Tongue (tissue), 1 donor: ENCODE measurements at regions not wholly inside any gene's neighbourhood (a gene's known extent, or its start where the extent isn't known, plus 50 kb on each side); places are given as distances from the start of the nearest gene placed in this dataset.
"Not testable (repeated sequence)": the region's sequence is repeated elsewhere in the genome, so short reads cannot be mapped to it uniquely, and the experiment has no call there.

Experiments
- DNase-seq: peaks from one replicate; pipeline ENCODE4 v3.0.0-alpha.2; 2015

DNA sequence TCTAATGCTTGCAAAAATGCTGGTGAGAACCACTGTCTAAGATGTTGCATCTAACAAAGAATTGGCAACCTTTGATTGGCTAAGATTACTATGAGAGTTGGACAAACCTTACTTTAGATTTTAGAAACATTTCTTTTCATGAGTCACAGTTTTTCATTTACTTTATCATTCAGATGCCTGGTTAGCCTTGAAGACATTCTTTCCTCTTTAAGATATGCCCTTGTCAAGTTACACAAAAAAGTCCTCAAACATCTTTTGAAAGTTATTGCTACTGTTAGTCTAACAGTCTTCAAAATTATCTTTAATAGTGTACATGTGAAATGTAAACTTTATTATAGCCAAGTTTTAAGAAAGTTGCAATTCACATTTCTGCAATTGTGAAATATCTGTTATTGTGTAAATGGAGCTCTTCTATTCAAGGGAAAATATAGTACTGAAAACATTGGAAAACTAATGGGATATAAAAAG lies 276.3 kb downstream of the RND3 start:
- no peak for DNase-seq

GRCh38 chr2:150209746-150210145 lies 277.7 kb downstream of the RND3 start:
- no peak for DNase-seq

- DNase-seq, result no peak
Measured at GRCh38 chr2:150208689-150209088, 278.8 kb downstream of the RND3 start.

DNA sequence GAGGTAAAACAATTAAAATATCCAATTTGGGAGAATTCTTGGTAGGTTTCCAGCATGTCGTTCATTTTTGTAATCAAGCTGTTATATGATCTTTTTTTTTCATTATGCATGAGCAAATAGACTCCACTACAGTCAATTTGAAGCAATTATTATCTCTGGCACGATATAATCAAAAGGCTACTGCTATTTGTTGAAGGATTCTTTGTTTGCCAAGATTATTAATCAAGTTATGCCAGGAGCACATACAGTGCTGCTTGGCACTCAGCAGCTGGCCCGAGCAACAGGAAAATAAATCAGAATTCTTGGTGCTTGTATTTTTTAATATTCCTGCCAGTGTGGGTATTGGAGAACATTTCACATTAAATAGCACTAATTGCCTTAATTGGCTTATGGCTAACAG lies 279.5 kb downstream of the RND3 start:
- no peak for DNase-seq

GRCh38 chr2:150204451-150204850 lies 283.0 kb downstream of the RND3 start:
- DNase-seq, result no peak

DNA sequence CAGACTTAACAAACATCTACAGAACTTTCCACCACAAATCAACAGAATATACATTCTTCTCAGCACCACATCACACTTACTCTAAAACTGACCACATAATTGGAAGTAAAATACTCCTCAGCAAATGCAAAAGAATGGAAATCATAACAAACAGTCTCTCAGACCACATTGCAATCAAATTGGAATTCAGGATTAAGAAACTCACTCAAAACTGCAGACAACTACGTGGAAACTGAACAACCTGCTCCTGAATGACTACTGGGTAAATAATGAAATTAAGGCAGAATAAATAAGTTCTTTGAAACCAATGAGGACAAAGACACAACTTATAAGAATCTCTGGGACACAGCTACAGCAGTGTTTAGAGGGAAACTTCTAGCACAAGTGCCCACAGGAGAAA lies 292.7 kb downstream of the RND3 start:
- not testable (repeated sequence) for DNase-seq

- no peak for DNase-seq
Measured at GRCh38 chr2:150192701-150193100, 294.8 kb downstream of the RND3 start.

DNA sequence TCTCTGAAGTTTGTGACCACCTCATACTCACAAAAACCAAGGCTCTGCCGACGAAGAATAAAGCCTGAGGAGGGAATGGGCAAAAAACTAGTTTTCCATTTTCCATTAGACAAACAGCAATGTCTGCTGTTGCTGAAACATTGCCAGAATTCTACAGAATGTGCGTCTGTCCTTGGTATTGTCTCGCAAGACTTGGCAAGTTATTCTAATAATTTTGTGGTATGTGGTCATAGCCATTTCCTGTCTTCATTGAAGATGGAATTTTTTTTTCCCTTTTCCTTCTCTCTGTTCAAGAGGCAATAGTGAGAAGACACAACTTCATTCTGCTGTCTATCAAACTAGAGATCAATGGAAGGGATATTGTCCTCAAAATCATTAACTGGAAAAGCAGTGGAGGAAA lies 296.1 kb downstream of the RND3 start:
- no peak for DNase-seq

GRCh38 chr2:150190546-150190945 lies 296.9 kb downstream of the RND3 start:
- no peak for DNase-seq

- DNase-seq, result no peak
Measured at GRCh38 chr2:150188800-150189199, 298.7 kb downstream of the RND3 start.

DNA sequence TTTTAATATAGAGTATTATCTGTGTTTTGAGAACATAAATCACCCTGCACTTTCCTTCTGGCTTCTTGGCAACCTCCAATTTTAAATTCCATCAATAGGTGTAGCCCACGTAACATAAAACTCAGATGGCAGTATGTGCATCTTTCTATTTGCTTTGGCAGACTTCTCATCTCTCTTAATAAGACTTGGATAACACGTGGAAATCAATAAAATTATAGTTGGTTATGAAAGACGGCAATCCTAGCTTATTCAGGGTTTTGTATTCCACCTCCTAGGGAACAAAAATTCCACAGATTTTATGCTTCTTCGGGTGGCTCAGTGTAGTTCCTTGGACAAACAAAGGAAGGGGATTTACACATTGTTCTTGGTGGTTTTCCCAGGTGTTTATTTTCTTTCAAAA lies 299.3 kb downstream of the RND3 start:
- DNase-seq, result no peak

GRCh38 chr2:150182566-150183235 lies 304.8 kb downstream of the RND3 start:
- DNase-seq, result no peak

- no peak for DNase-seq
Measured at GRCh38 chr2:150178591-150178990, 308.9 kb downstream of the RND3 start.

DNA sequence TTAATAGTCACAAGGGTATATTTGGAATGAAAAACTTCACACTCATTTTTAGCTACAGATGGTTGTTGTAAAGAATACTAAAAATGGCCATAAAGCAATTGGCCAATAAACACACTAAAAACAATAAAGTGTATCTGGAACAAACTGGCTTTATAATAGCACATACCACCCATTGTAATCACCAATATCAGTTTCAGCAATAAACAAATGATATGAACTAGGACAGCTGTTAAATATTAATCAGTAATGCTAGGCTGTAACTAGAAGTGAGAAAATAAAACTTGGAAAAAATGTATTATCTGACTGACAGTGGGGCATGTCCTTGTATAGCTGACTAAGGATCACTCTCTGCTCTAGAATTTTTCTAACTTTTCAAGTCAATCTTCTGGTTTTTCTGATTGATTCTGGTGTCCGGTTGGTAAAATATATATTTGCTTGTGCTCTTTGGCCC lies 312.5 kb downstream of the RND3 start:
- DNase-seq, result peak; percentile 32

GRCh38 chr2:150174056-150174805 lies 313.2 kb downstream of the RND3 start:
- DNase-seq, result no peak

DNA sequence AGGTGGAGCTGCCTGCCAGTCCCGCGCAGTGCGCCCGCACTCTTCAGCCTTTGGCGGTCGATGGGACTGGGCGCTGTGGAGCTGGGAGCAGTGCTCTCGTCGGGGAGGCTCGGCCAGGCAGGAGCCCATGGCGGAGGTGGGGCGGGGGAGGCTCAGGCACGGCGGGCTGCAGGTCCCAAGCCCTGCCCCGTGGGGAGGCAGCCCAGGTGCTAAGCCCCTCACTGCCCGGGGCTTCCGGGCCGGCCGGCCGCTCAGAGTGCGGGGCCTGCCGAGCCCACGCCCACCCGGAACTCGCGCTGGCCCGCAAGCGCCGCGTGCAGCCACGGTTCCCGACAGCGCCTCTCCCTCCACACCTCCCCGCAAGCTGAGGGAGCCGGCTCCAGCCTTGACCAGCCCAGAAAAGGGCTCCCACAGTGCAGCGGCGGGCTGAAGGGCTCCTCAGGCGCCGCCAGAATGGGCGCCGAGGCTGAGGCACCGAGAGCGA lies 316.4 kb downstream of the RND3 start:
- DNase-seq, result no peak

DNA sequence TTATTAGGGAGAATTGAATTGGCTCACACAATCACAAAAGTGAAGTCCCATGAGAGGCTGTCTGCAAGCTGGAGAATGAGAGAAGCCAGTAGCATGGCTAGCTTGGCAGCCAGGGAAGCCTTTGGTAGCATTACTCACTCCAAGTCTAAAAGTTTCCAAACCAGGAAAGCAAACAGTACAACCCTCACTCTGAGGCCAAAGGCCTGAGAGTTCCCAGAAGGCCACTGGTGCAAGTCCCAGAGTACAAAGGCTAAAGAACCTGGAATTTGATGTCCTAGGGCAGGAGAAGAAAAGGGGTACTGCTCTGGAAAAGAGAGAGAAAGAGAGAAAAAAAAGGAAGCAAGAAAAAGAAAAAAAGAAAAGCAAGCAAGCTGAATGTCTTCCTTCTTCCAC lies 318.2 kb downstream of the RND3 start:
- DNase-seq, result no peak

- no peak for DNase-seq
Measured at GRCh38 chr2:150168595-150169236, 318.8 kb downstream of the RND3 start.

GRCh38 chr2:150167711-150168110 lies 319.8 kb downstream of the RND3 start:
- DNase-seq, result no peak

- DNase-seq, result no peak
Measured at GRCh38 chr2:150166313-150167051, 321.0 kb downstream of the RND3 start.

DNA sequence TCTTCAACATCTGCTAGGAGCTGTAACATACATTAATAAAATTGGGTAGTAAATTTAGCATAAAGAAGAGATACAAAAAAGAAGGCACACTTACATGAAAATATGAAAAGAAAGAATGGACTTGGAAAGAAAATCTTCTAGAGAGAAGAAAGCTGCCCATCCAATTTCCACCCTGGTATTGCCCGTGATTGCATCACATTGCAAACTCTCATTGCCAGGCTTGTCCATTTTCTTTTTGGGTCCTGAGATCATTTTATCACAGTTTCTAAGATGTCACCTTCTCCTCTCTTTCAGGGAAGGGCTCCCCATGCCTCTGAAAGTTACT lies 321.5 kb downstream of the RND3 start:
- DNase-seq, result no peak

DNA sequence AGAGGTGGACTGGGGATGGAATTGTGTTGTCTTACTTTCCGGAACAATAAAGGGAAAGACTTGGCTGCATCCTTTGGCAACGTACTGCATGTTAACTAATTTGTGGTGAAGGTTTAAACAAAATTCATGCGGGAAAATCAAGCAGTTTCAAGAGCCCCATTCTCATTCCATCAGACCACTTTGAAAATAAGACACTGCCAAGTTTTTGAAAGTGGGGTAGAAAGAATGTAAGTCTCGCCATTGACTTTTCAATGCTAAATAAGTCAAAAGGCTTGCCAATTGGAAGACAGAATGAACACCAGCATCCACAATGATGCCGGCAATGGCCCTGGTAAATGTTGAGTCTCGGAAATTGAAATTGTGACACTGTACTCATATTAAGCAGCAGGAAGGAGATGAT lies 322.0 kb downstream of the RND3 start:
- DNase-seq, result peak; percentile 43
